Common myeloid progenitor, CD34-positive (primary cell): ENCODE measurements at regions not wholly inside any gene's neighbourhood (a gene's known extent, or its start where the extent isn't known, plus 50 kb on each side); places are given as distances from the start of the nearest gene placed in this dataset.
A peak's percentile ranks its signal among the peaks of the same experiment; 100 is the strongest.

Source experiments
- CTCF ChIA-PET: fragments of 350-600 bp; sonication (Branson Sonifier 250); formaldehyde crosslinking; loops from one replicate; lab custom pipeline; 2021; ENCODE audit warnings: antibody characterized with exemption; lab: Charles Lee
- POLR2A ChIA-PET: fragments of 350-600 bp; sonication (Branson Sonifier 250); formaldehyde crosslinking; loops from one replicate; lab custom pipeline; 2021; ENCODE audit warnings: antibody characterized with exemption; lab: Charles Lee
- DNase-seq, 3 donors: peaks; one replicate each; pipeline versions ENCODE4 v3.0.0 to v3.0.0-alpha.2; 2013
- H3K27ac ChIP-seq, 2 experiments: 1 replicate in 1 of 2; 2 replicates in 1 of 2; pipeline ENCODE4 v1.7.0; 2013; ENCODE audit warnings: inconsistent platforms in 2 of 2, low read length in 2 of 2, mild to moderate bottlenecking in 2 of 2, low read depth in 1 of 2, moderate library complexity in 1 of 2; ENCODE audit not compliant: severe bottlenecking in 2 of 2, insufficient read depth in 1 of 2, poor library complexity in 1 of 2
- H3K27me3 ChIP-seq, 5 experiments: replicated peaks in 2 of 5; 1 replicate in 3 of 5; 2 replicates in 2 of 5; pipeline versions ENCODE4 v1.6.1 to v1.7.0; 2013; ENCODE audit warnings: low read length in 4 of 5, mild to moderate bottlenecking in 2 of 5, moderate library complexity in 2 of 5, inconsistent platforms in 1 of 5; ENCODE audit not compliant: insufficient read depth in 5 of 5, control insufficient read depth in 4 of 5
- H3K36me3 ChIP-seq, 4 experiments: 1 replicate in 2 of 4; 2 replicates in 2 of 4; pipeline versions ENCODE4 v1.6.1 to v1.7.0; 2013; ENCODE audit warnings: low read length in 3 of 4, control low read depth in 1 of 4, mild to moderate bottlenecking in 1 of 4; ENCODE audit not compliant: control insufficient read depth in 4 of 4, insufficient read depth in 4 of 4
- H3K4me1 ChIP-seq, 4 experiments: 1 replicate in 3 of 4; 2 replicates in 1 of 4; pipeline versions ENCODE4 v1.6.1 to v1.7.1; 2013; ENCODE audit warnings: low read length in 3 of 4, mild to moderate bottlenecking in 3 of 4, control low read depth in 1 of 4, inconsistent platforms in 1 of 4, moderate library complexity in 1 of 4; ENCODE audit not compliant: control insufficient read depth in 4 of 4, insufficient read depth in 4 of 4; ENCODE audit errors: control extremely low read depth in 1 of 4
- H3K4me3 ChIP-seq, 7 experiments: 1 replicate in 4 of 7; 2 replicates in 3 of 7; pipeline versions ENCODE4 v1.5.1 to v1.7.0; 2013; ENCODE audit warnings: mild to moderate bottlenecking in 7 of 7, low read length in 6 of 7, moderate library complexity in 6 of 7, inconsistent platforms in 2 of 7, low read depth in 2 of 7, control low read depth in 1 of 7; ENCODE audit not compliant: insufficient read depth in 4 of 7, control insufficient read depth in 1 of 7; ENCODE audit errors: extremely low read depth in 1 of 7
- H3K9me3 ChIP-seq, 5 experiments: 1 replicate in 4 of 5; 2 replicates in 1 of 5; pipeline versions ENCODE4 v1.6.1 to v1.7.1; 2013; ENCODE audit warnings: low read length in 4 of 5, mild to moderate bottlenecking in 2 of 5, inconsistent platforms in 1 of 5, low read depth in 1 of 5, moderate library complexity in 1 of 5; ENCODE audit not compliant: control insufficient read depth in 4 of 5, insufficient read depth in 2 of 5; ENCODE audit errors: control extremely low read depth in 1 of 5
- WGBS: methylation state at CpG from one replicate; pipeline ENCODE4 v1.1.5; 2013; ENCODE audit not compliant: insufficient coverage; 5-methylcytosine and 5-hydroxymethylcytosine counted together

DNA sequence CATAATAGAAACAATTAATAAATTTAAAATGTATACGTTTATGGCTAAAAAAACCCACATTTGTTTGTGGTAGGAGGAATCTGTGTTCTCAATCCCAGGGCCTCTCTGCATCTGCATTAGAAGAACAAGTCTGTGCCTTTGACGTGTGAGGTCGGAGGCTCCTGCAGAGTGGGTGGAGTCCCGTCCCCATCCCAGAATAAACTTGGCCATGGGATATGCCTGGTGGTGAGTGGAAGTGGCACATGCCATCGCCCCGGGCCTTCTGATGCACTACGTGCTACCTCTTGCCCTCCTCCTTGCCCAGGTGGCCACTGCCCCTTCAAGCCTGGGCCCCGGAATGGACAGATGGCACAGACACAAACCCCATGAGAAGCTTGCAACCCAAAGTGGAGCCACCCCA is 131.1 kb upstream of the NSMCE3 start:
- POLR2A ChIA-PET, result no interaction called here

GRCh38 chr15:29398907-29399306 is 129.3 kb upstream of the NSMCE3 start:
- no peak for DNase-seq
- CTCF ChIA-PET, result no interaction called here
- Histone ChIP-seq H3K27ac (no peak overlapping the region), H3K4me1 (no peaks in the 10 kb centered on the region), H3K36me3 (no peaks in the 10 kb centered on the region), H3K27me3 (peaks cover 0 to 14% (median 4%) of the 10 kb centered on the region in 5 experiments), H3K4me3 (no peak overlapping the region), H3K9me3 (no peaks in the 10 kb centered on the region)
- POLR2A ChIA-PET, result no interaction called here
- no CpG with 5 or more reads among the region's 1 CpG for WGBS

More for the DNA sequence above, 131.1 kb upstream of the NSMCE3 start:
- Histone ChIP-seq H3K4me3 (peak overlapping the region in 1 of 7 experiments; percentile 4), H3K27ac (no peak overlapping the region), H3K36me3 (no peaks in the 10 kb centered on the region), H3K9me3 (no peaks in the 10 kb centered on the region), H3K27me3 (peaks cover 0 to 14% (median 4%) of the 10 kb centered on the region in 5 experiments), H3K4me1 (no peaks in the 10 kb centered on the region)
- DNase-seq, result no peak
- CTCF ChIA-PET, result no interaction called here
- WGBS, result 95% methylated on average over 2 of the region's 8 CpGs

- POLR2A ChIA-PET, result no interaction called here
- CTCF ChIA-PET, result no interaction called here
- Histone ChIP-seq H3K36me3 (no peaks in the 10 kb centered on the region), H3K4me3 (no peak overlapping the region), H3K27me3 (peaks cover 0 to 5% (median under 1%) of the 10 kb centered on the region in 5 experiments), H3K9me3 (no peaks in the 10 kb centered on the region), H3K27ac (no peak overlapping the region), H3K4me1 (no peaks in the 10 kb centered on the region)
- DNase-seq, result no peak
- no CpG with 5 or more reads among the region's 4 CpGs for whole genome bisulfite sequencing
Measured at GRCh38 chr15:29396176-29396811, 126.7 kb upstream of the NSMCE3 start.

- H3K27me3 ChIP-seq, result no peaks in the 10 kb centered on the region
- no peaks in the 10 kb centered on the region for H3K9me3 ChIP-seq
- WGBS, result 100% methylated on average over 2 of the region's 2 CpGs
- no peaks in the 10 kb centered on the region for H3K36me3 ChIP-seq
- ChIA-PET POLR2A (no interaction called here), CTCF (no interaction called here)
- no peak for DNase-seq
- no peaks in the 10 kb centered on the region for H3K4me1 ChIP-seq
- no peak overlapping the region for H3K27ac ChIP-seq
- H3K4me3 ChIP-seq, result no peak overlapping the region
Measured at GRCh38 chr15:29393443-29393842, 123.8 kb upstream of the NSMCE3 start.

DNA sequence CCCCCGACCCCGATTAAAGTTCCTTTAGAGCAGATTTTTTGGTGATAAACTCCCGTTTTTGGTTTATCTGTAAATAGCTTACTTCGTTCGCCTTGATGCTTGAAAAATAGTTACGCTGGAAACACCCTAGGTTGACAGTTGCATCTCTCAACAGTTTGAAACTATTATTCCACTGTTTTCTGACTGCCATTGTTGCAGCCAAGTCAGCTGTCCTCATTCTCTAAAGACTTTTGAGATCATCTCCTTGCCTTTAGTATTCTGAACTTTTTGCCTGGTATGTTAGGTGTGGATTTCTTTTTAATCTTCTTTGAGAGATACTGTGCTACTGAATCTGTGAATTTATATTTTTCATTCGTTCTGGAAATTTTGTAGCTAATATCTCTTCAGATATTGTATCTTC is 122.7 kb upstream of the NSMCE3 start:
- Histone ChIP-seq H3K4me1 (no peaks in the 10 kb centered on the region), H3K9me3 (no peaks in the 10 kb centered on the region), H3K4me3 (no peak overlapping the region), H3K27ac (no peak overlapping the region), H3K36me3 (no peaks in the 10 kb centered on the region), H3K27me3 (no peaks in the 10 kb centered on the region)
- WGBS, result 94% methylated on average over 5 of the region's 7 CpGs
- no peak for DNase-seq
- POLR2A ChIA-PET, result no interaction called here
- CTCF ChIA-PET, result no interaction called here

DNA sequence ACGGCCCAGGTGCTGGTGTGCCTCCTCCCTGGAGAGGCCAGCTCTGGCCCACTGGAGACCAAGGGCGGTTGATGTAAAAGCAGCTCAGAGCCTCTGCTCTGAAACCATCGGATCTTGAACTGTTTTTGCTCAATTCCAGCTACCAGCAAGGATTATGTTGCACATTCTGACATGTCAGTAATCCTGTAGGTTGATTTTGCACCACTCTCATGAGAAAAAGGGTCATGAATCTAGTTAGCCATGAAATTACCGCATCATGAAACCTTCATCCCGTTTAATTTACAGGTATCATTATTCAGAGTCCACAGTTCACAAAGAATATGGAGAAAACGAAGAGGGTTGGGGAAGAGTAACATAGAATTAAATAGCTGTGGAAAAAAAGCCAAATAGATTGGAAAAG is 120.4 kb upstream of the NSMCE3 start:
- no peak overlapping the region for H3K27ac ChIP-seq
- 92% methylated on average over 3 of the region's 6 CpGs for WGBS
- H3K4me1 ChIP-seq, result no peaks in the 10 kb centered on the region
- no peak for DNase-seq
- no peaks in the 10 kb centered on the region for H3K36me3 ChIP-seq
- ChIA-PET CTCF (no interaction called here), POLR2A (no interaction called here)
- no peak overlapping the region for H3K4me3 ChIP-seq
- H3K9me3 ChIP-seq, result no peaks in the 10 kb centered on the region
- no peaks in the 10 kb centered on the region for H3K27me3 ChIP-seq

DNA sequence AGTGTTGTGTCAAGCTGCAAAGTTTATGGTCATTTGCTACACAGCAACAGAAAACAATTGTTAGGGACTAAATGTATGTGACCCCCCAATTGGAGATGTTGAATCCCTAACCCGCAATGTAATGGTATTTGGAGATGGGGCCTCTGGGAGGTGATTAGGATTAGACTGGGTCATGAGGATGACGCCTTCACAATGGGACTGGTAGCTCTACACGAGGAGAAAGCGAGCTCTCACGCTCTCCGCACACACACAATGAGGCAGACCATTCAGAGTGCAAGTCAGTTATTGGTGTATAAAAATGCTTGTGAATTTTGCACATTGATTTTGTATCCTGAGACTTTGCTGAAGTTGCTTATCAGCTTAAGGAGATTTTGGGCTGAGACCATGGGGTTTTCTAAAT is 116.9 kb upstream of the NSMCE3 start:
- no peak overlapping the region for H3K27ac ChIP-seq
- 100% methylated on average over 2 of the region's 6 CpGs for WGBS
- H3K36me3 ChIP-seq, result no peaks in the 10 kb centered on the region
- no peak overlapping the region for H3K4me3 ChIP-seq
- H3K4me1 ChIP-seq, result no peaks in the 10 kb centered on the region
- no peaks in the 10 kb centered on the region for H3K9me3 ChIP-seq
- H3K27me3 ChIP-seq, result no peaks in the 10 kb centered on the region
- ChIA-PET CTCF (no interaction called here), POLR2A (no interaction called here)
- no peak for DNase-seq
